T-helper 17 cell (primary cell): ENCODE measurements at regions not wholly inside any gene's neighbourhood (a gene's known extent, or its start where the extent isn't known, plus 50 kb on each side); places are given as distances from the start of the nearest gene placed in this dataset.
"Not testable (repeated sequence)": the region's sequence is repeated elsewhere in the genome, so short reads cannot be mapped to it uniquely, and the experiment has no call there.

ENCODE experiments used
- ATAC-seq: fragments of 150-1000 bp; cut with Tn5 transposase; 2 replicates; pipeline ENCODE4 v1.10.0; 2021; ENCODE audit warnings: mild to moderate bottlenecking, moderate library complexity
- DNase-seq, 3 donors: peaks; one replicate each; pipeline versions ENCODE4 v3.0.0 to v3.0.0-alpha.2; 2020 to 2021
- H3K9me3 ChIP-seq: one replicate; pipeline ENCODE4 v1.7.0; 2013; ENCODE audit warnings: low read length, mild to moderate bottlenecking; ENCODE audit not compliant: control insufficient read depth, poor library complexity, severe bottlenecking
- H3K27ac Mint-ChIP-seq: one replicate; pipeline ENCODE4 v1.8.0; 2022; ENCODE audit warnings: mild to moderate bottlenecking, moderate library complexity, mixed read lengths
- H3K27me3 Mint-ChIP-seq: one replicate; pipeline ENCODE4 v1.8.0; 2022; ENCODE audit warnings: mixed read lengths
- H3K36me3 Mint-ChIP-seq: one replicate; pipeline ENCODE4 v1.8.0; 2022; ENCODE audit warnings: low read depth, mixed read lengths
- H3K4me1 Mint-ChIP-seq: one replicate; pipeline ENCODE4 v1.8.0; 2022; ENCODE audit warnings: mild to moderate bottlenecking, mixed read lengths
- H3K4me3 Mint-ChIP-seq: one replicate; pipeline ENCODE4 v1.8.0; 2022; ENCODE audit warnings: mild to moderate bottlenecking, moderate library complexity, mixed read lengths

DNA sequence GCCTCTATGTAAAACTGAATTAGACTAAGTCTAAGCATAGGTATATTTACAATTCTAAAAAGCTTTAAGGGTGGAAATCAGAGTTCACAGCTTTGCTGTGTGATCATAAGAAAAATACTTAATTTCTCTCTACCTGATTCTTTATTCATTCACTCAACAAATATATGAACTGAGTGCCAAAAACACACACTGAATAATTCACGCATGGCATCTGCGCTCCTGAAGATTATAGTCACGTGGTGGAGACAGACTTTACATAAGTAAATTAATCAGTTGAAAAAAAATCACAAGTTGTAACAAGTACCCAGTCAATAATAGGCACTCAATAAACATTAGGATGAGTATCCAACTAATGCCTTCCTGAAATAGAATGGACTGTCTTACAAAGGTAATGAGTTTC, 351.6 kb downstream of the METTL4 start:
- DNase-seq (no peak), ATAC-seq (no peak)
- Mint-ChIP-seq H3K27me3 (peaks cover 37% of the 10 kb centered on the region), H3K4me3 (no peak overlapping the region), H3K36me3 (no peaks in the 10 kb centered on the region), H3K27ac (no peak overlapping the region), H3K4me1 (peaks cover 2% of the 10 kb centered on the region)
- H3K9me3 ChIP-seq = no peaks in the 10 kb centered on the region

DNA sequence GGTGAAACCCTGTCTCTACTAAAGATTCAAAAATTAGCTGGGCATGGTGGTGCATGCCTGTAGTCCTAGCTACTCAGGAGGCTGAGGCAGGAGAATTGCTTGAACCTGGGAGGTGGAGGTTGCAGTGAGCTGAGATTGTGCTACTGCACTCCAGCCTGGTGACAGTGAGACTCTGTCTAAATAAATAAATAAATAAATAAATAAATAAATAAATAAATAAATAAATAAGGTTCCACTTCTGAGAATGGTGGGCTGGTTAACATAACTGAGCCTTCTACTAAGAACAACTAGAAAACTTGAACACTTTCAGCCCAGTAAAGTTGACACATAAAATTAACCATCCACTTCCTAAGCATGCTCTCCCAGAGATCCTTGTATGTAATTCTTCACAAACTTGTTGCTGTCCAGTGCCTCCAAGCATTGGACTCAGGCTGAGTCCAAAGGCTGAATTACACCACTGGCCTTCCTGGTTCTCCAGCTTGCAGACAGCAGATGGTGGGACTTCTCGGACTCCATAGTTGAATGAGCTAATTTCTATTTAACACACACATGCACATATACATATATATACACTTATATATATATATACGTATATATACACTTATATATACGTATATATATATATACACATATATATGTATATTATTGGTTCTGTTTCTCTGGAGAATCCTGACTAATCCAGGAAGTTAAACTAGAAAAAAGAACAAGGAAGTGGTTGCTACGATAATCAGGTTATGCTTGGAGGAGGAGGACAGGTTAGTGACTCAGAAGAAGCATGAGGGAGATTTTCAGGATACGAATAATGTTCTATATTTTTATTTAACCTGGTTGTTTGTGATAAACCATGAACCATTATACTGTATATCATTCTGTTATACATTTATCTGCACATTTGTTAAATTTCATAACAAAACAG, 348.8 kb downstream of the METTL4 start:
- Mint-ChIP-seq H3K4me3 (no peak overlapping the region), H3K4me1 (peaks cover 2% of the 10 kb centered on the region)
- DNase-seq = no peak

DNA sequence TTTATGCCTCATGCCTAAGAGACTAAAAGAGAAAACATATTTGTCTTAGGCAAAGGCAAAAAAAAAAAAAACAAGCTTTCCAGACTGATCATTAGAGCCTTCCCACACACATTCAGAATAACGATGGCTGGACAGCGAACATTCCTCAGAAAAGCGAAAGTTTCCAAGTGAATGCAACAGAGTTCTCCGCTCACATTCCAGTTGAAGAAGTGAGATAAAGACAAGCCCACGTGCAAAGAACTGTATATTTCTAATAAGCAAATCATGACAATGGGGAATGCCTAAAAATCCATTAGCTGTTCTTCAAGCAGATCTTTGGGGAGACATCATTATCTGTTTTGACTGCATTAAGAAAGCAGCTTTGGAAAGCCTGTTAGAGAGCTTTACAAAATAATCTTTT, 347.9 kb downstream of the METTL4 start:
- H3K36me3 Mint-ChIP-seq = no peaks in the 10 kb centered on the region
- no peaks in the 10 kb centered on the region for H3K9me3 ChIP-seq
- H3K27me3 Mint-ChIP-seq = peaks cover 54% of the 10 kb centered on the region
- H3K4me1 Mint-ChIP-seq = peaks cover 2% of the 10 kb centered on the region
- no peak overlapping the region for H3K27ac Mint-ChIP-seq
- no peak overlapping the region for H3K4me3 Mint-ChIP-seq
- DNase-seq = no peak
- no peak for ATAC-seq

More for the DNA sequence above, 348.8 kb downstream of the METTL4 start:
- H3K9me3 ChIP-seq = no peaks in the 10 kb centered on the region
- ATAC-seq = no peak
- H3K36me3 Mint-ChIP-seq = no peaks in the 10 kb centered on the region
- no peak overlapping the region for H3K27ac Mint-ChIP-seq
- H3K27me3 Mint-ChIP-seq = peaks cover 55% of the 10 kb centered on the region

DNA sequence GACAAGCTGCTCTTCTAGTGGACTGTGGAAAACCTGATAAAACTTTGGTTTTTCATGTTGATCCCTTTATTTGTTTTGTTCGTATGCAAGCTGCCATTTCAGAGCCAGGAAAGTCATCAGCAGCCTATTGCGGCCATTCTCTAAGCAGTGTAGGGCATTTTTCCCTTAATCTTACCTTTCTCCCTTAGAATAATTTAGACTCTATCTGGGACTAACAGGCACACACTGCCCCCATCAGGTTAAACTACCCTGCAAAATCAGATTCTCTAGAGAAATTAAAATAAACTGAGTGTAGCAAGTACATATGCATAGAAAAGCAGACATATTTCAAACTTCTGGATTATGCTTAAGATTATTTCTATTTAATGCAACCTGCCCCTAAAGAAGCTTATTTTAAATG, 347.5 kb downstream of the METTL4 start:
- ATAC-seq (no peak), DNase-seq (no peak)
- Mint-ChIP-seq H3K27ac (no peak overlapping the region), H3K36me3 (no peaks in the 10 kb centered on the region), H3K4me3 (no peak overlapping the region), H3K27me3 (peaks cover 50% of the 10 kb centered on the region), H3K4me1 (peaks cover 2% of the 10 kb centered on the region)
- H3K9me3 ChIP-seq = no peaks in the 10 kb centered on the region

GRCh38 chr18:2236232-2236631, 335.1 kb downstream of the METTL4 start:
- Mint-ChIP-seq H3K27me3 (peaks cover 56% of the 10 kb centered on the region), H3K4me1 (no peaks in the 10 kb centered on the region), H3K36me3 (no peaks in the 10 kb centered on the region), H3K27ac (no peak overlapping the region), H3K4me3 (no peak overlapping the region)
- DNase-seq (no peak), ATAC-seq (no peak)
- H3K9me3 ChIP-seq = no peaks in the 10 kb centered on the region

DNA sequence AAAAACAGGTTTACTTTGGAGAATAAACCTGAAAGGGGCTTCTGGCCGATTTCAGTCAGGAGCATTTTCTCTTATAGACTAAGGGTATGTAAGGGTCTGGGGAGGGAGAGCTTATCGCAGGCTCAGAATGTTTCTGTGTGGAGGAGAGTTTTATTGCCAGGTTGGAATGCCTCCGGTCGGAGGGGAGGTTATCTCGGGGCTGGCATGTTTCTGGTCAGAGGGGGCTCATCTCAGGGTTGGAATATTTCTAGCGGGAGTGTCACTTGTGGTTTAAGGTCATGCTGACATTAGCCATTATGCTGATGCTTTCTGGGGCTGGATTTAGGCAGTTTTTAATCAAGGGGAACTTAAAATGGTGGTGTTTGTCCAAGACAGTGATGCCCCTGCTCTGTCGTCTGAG, 333.6 kb downstream of the METTL4 start:
- H3K4me3 Mint-ChIP-seq = no peak overlapping the region
- H3K27me3 Mint-ChIP-seq = peaks cover 63% of the 10 kb centered on the region
- ATAC-seq (no peak), DNase-seq (no peak)
- no peaks in the 10 kb centered on the region for H3K36me3 Mint-ChIP-seq
- H3K4me1 Mint-ChIP-seq = no peaks in the 10 kb centered on the region
- H3K27ac Mint-ChIP-seq = no peak overlapping the region
- H3K9me3 ChIP-seq = no peaks in the 10 kb centered on the region

DNA sequence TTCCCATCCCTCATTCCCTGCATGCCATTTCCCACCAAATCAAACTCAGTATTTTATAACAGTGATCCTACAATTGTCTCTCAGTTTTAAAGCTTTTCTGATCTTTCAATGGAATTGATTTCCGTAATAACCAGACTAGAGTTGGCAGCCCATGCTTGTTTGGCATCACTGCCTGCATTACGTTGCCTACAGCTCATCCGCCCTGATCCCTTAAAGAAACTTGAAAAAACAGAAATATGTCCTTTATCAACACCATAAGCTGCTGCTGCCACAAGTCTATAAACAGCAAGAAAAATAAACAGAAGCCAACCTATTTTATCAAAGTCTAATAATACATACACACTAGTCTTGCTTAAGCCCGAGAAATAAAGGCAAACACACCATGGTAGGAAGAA, 331.0 kb downstream of the METTL4 start:
- Mint-ChIP-seq H3K36me3 (no peaks in the 10 kb centered on the region), H3K4me3 (no peak overlapping the region), H3K4me1 (no peaks in the 10 kb centered on the region), H3K27me3 (peaks cover 72% of the 10 kb centered on the region), H3K27ac (no peak overlapping the region)
- H3K9me3 ChIP-seq = no peaks in the 10 kb centered on the region
- DNase-seq = no peak
- ATAC-seq = no peak

- ATAC-seq (no peak), DNase-seq (no peak)
- Mint-ChIP-seq H3K4me1 (no peaks in the 10 kb centered on the region), H3K27me3 (peaks cover 48% of the 10 kb centered on the region), H3K4me3 (no peak overlapping the region), H3K27ac (no peak overlapping the region), H3K36me3 (peaks cover 2% of the 10 kb centered on the region)
- no peaks in the 10 kb centered on the region for H3K9me3 ChIP-seq
These were observed 326.7 kb downstream of the METTL4 start for GRCh38 chr18:2244641-2245040.

DNA sequence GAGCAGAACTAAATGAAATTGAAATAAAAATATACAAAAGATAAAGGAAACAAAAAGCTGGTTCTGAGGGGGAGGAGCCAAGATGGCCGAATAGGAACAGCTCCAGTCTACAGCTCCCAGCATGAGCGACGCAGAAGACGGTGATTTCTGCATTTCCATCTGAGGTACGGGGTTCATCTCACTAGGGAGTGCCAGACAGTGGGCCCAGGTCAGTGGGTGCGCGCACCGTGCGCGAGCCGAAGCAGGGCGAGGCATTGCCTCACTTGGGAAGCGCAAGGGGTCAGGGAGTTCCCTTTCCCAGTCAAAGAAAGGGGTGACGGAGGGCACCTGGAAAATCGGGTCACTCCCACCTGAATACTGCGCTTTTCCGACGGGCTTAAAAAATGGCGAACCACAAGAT, 324.2 kb downstream of the METTL4 start:
- H3K4me3 Mint-ChIP-seq, H3K27ac Mint-ChIP-seq, DNase-seq, ATAC-seq, H3K9me3 ChIP-seq, H3K4me1 Mint-ChIP-seq, H3K36me3 Mint-ChIP-seq: not testable (repeated sequence)
- H3K27me3 Mint-ChIP-seq = peaks cover 29% of the 10 kb centered on the region

GRCh38 chr18:2254977-2255376, 316.3 kb downstream of the METTL4 start:
- no peak for DNase-seq
- Mint-ChIP-seq H3K27me3 (no peaks in the 10 kb centered on the region), H3K4me1 (peaks cover 2% of the 10 kb centered on the region), H3K27ac (no peak overlapping the region), H3K36me3 (no peaks in the 10 kb centered on the region), H3K4me3 (no peak overlapping the region)
- ATAC-seq = no peak
- H3K9me3 ChIP-seq = no peaks in the 10 kb centered on the region

DNA sequence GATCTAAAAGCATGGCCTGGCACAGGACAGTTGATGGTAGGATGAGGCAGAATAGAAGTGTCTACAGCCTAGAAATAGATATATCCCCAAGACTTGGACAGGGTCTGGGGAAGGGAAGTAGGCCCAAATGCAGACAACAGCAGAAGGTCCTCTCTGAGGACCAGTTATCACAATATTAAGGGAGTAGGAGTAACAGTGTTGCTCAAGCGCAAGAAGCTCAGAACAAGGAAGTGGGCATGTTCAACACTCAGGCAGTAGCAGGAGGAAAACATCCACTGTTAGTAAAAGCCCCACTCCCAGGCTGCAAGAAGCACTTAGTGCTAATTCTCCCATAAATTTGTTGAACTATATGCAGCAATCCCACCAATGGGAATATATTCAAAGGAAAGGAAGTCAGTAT, 314.7 kb downstream of the METTL4 start:
- no peaks in the 10 kb centered on the region for H3K36me3 Mint-ChIP-seq
- ATAC-seq (no peak), DNase-seq (no peak)
- peaks cover 2% of the 10 kb centered on the region for H3K4me1 Mint-ChIP-seq
- H3K4me3 Mint-ChIP-seq = no peak overlapping the region
- H3K27ac Mint-ChIP-seq = no peak overlapping the region
- H3K27me3 Mint-ChIP-seq = no peaks in the 10 kb centered on the region
- H3K9me3 ChIP-seq = no peaks in the 10 kb centered on the region

GRCh38 chr18:2258954-2259353, 312.4 kb downstream of the METTL4 start:
- DNase-seq (no peak), ATAC-seq (no peak)
- H3K4me1 Mint-ChIP-seq = peaks cover 2% of the 10 kb centered on the region
- H3K27ac Mint-ChIP-seq = no peak overlapping the region
- no peak overlapping the region for H3K4me3 Mint-ChIP-seq
- no peaks in the 10 kb centered on the region for H3K27me3 Mint-ChIP-seq
- no peaks in the 10 kb centered on the region for H3K36me3 Mint-ChIP-seq
- H3K9me3 ChIP-seq = no peaks in the 10 kb centered on the region

DNA sequence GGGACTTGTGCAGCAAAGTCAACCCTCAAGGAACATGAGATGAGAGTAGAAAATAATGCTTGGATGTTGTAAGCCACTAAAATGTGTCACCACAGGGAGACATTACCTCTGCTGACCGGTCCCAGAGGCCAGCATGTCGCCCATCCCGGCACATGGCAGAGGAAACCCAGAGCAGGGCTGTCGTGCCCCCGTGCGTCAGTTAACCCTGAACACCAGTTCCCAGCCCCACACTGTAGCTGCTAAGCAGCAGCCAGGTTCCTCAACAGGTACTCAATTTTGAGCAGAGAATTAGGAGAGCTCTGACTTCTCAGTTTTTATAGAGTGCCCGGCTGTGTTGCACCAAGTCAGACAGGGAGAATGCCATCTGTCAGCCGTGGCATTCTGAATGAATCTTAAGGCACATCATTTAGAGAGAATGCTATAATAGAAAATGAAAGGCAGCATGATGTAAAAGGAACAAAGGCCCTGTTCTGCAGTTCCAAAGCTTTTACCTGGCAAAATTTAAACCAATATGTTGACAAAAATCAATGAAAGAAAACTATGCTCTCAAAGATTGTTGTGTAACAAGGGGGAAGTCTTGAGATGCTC, 307.9 kb downstream of the METTL4 start:
- peaks cover 25% of the 10 kb centered on the region for H3K27me3 Mint-ChIP-seq
- no peaks in the 10 kb centered on the region for H3K9me3 ChIP-seq
- H3K4me3 Mint-ChIP-seq = no peak overlapping the region
- H3K36me3 Mint-ChIP-seq = no peaks in the 10 kb centered on the region
- ATAC-seq (no peak), DNase-seq (no peak)
- H3K4me1 Mint-ChIP-seq = peaks cover 2% of the 10 kb centered on the region
- no peak overlapping the region for H3K27ac Mint-ChIP-seq

DNA sequence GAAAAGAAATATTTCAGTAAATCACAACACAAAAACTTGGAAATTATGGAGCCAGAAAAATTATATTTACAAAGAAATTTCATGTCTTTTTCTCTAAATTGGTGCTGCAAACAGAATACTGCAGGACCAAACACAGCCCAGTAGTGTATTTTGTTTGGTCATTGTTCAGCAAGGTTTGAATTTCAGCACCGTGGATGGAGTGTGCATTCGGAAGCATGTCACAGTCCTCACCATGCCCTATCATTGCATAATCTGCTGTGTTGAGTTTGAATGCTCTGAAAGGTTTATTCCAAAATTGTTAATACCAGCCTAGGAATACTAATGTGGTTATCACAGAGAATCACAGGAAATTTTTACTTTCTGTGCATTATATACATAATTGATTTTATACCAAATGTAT, 296.7 kb downstream of the METTL4 start:
- H3K9me3 ChIP-seq = no peaks in the 10 kb centered on the region
- no peak overlapping the region for H3K27ac Mint-ChIP-seq
- H3K36me3 Mint-ChIP-seq = peaks cover 3% of the 10 kb centered on the region

More for the DNA sequence above, 296.7 kb downstream of the METTL4 start:
- DNase-seq (no peak), ATAC-seq (no peak)
- peaks cover 3% of the 10 kb centered on the region for H3K4me1 Mint-ChIP-seq
- H3K27me3 Mint-ChIP-seq = peaks cover 35% of the 10 kb centered on the region
- H3K4me3 Mint-ChIP-seq = no peak overlapping the region
